Skeletal muscle cell (primary cell): ENCODE measurements at regions not wholly inside any gene's neighbourhood (a gene's known extent, or its start where the extent isn't known, plus 50 kb on each side); places are given as distances from the start of the nearest gene placed in this dataset.

ENCODE experiments used
- DNase-seq: peaks from one replicate; pipeline ENCODE4 v3.0.0-alpha.2; 2010; ENCODE audit warnings: low read depth
- H3K4me3 ChIP-seq: 2 replicates; pipeline ENCODE4 v1.5.1; 2011; ENCODE audit warnings: low read depth, mild to moderate bottlenecking, control low read depth, low read length, moderate library complexity

DNA sequence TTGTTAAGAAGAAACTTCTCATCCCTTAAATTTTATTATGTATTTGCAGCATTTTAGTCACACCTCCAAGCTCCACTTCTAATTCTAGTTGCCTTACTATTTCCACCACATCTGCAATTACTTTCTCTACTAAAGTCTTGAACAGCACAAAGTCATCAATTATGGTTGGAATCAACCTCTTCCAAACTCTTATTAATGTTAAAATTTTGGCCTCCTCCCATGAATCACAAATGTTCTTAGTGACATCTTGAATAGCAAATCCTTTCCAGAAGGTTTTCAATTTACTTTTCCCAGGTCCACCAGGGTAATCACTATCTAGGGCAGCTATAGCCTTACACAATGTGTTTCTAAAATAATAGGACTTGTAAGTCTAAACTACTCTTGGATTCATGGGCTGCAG lies 126.3 kb upstream of the POM121L12 start:
- H3K4me3 ChIP-seq: no peak overlapping the region
- no peak for DNase-seq

DNA sequence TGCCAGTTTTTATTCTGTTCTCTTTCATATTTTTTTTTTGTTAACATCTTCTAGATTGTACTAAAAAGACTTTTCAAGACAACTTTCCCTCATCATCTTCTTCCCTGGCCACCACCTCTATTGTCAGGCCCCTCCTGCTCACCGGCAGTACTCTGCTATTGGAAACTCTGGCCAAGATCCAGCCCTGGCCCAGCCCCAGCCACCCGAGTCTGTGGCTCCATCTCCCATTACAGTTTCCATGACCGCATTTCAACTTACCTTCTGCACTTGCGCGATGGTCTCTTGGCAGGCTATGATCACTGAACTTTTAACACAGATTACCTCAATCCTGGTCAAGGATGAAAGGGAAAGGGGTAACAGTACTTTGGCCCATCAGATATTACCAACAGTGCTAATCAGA lies 137.7 kb upstream of the POM121L12 start:
- H3K4me3 ChIP-seq: no peak overlapping the region
- no peak for DNase-seq

DNA sequence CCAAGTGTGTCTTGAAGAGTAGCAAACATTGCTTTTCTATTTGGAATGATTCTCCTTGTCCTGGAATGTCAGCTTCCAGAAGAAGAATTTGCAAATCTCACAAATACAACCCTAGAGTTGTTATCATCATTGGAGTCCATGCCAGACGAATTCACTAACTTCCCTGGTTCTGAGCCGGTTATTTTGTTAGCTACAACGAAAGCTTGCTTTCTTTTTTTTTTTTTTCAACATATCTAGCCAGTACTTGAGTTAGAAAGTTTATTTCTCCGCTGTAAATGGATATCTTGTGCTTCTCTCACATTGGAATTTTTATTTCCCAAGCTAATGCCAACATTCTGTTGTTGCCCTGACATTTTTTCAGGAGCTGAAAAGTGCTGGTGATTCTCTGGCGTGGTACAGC lies 138.1 kb upstream of the POM121L12 start:
- no peak for DNase-seq
- H3K4me3 ChIP-seq: no peak overlapping the region

DNA sequence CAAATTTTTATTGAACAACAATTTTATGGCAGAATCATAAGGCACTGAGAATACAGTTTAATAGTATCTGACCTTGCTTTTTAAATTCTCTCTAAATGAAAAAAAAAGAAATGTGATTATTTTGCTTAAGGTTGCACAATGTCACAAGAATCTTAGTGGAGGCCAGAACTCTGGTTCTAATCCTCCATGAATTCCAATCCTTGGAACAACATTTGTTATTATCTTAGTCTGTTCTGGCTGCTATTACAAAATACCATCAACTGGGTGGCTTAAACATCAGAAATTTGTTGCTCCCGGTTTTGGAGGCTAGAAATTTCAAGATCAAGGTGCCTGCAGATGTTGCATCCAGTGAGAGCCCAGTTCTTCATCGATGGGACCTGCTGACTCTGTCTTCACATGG lies 158.2 kb upstream of the POM121L12 start:
- H3K4me3 ChIP-seq: no peak overlapping the region
- DNase-seq: no peak

DNA sequence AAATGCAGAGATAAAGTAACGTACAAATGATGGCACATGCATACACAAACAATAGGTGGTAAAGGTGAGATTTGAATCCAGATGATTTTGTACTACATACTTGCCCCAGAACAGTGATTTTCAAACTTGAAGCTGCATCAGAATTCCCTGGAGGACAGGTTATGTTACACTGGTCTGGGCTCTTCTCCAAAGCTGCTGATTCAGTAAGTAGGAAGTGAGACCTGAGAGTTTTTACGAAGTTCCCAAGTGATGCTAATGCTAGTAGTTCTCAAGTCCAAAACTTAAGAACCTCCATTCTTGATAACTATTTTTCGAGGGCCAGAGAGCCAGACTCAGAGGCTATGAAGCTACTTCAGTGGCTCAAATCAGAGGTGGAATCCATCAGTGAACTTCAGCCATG lies 159.0 kb upstream of the POM121L12 start:
- no peak overlapping the region for H3K4me3 ChIP-seq
- no peak for DNase-seq

DNA sequence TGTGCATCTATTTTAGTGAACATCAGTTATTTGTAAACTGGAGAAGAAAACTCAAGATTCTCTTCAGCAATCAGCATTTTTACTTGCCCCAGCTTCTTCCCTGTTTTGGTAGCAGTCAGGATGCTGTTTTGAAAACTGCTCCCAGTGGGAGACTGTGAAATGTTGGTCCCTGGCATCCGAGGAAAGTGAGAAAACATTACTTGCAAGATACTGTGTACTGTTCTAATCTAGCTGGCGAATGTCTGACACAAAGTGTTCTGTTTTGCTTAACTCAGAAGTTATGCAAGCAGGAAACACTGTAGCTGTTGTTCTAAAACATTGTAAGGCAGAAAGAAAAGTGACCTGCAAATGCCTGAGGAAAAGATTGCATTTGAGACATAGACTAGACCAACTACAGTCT lies 171.8 kb upstream of the POM121L12 start:
- H3K4me3 ChIP-seq: no peak overlapping the region
- no peak for DNase-seq

DNA sequence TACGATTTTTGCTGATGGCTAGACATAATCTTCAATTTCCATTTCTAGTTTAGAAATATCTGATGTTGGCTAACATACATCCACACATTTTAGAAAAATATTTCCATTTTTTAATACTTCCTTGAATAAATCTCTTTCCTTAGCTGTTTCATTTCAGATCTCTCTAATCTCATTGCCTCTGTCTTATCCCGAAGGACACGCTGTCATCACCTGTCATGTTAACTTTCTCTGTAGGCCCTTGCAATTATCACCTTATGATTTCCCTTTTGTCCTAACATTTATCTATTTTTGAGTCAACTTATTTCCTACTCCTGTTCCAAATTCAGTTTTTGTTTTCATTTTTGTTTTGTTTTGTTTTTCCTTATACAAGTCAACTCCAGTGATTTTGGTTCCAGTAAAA lies 173.1 kb upstream of the POM121L12 start:
- no peak for DNase-seq
- no peak overlapping the region for H3K4me3 ChIP-seq

DNA sequence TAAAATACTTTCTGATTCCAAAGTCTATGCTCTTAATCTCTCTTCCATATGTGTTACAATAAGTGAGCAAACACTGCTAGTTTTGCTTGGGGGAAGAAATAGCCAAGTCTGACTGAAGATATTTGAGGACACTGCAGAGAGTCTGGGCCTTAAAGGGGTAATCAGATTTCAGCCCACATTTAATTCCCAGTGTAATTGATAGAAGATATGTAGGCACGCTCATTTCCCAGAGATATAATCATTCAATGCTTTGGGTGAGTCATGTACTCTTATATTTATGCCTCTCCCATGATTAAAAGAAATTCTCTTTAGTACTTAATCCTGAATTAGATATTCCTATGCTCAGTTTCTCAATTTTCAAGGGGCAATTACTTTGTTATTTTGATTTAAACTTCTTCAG lies 178.1 kb upstream of the POM121L12 start:
- DNase-seq: no peak

DNA sequence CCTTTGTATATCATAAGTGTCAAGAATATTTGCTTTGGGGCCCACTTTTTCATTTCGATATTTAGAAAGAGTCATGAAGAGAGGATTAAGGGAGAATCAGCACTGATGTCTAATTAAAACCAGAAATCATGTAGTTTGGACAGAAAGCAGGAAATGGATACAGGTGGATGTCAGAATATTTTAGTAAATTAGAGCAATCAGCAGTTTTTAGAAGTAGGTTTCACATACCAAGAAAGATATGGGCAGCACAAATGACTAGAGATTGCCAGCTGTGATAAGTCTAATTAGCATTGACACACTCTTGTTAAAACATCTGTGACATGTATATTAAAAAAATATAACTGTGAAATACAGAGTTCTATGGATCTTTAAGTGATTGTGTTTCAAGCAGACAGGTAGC lies 180.8 kb upstream of the POM121L12 start:
- no peak overlapping the region for H3K4me3 ChIP-seq
- DNase-seq: no peak

More for the DNA sequence above, 178.1 kb upstream of the POM121L12 start:
- no peak overlapping the region for H3K4me3 ChIP-seq

DNA sequence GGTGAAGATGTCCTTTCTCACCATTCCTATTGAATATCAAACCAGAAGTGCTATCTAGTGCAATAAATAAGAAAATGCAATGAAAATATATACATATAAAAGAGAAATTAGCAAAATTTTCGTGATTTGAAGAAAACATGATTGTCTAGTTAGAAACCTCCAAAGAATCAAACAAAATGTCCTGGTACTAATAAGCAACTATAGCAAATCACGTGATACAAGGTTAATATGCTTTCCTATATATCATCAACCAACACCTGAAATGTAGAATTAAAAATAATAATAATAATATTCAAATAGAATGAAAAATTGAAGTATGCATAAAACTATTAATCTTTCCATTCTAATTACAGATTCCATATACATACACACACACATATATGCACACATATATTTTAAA lies 183.9 kb upstream of the POM121L12 start:
- no peak overlapping the region for H3K4me3 ChIP-seq
- no peak for DNase-seq

DNA sequence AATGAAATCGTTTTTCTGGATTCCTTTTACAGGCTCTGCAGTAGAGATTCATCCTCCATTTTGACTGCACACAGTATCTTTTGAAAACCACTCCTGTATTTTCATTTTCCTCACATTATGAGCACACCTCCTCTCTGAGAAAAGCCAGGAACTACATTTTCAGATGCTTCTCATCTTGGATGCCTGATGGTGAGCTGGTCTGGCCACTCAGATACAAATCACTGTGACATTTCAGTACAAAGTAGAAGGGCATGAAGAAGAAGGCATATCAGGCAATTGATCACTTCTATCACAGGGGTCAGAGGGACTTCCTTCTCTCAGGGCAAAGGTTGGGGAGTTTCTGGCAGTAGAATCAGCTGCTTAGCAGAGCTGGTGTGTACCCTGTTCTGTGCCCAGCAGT lies 192.0 kb upstream of the POM121L12 start:
- no peak overlapping the region for H3K4me3 ChIP-seq
- no peak for DNase-seq

DNA sequence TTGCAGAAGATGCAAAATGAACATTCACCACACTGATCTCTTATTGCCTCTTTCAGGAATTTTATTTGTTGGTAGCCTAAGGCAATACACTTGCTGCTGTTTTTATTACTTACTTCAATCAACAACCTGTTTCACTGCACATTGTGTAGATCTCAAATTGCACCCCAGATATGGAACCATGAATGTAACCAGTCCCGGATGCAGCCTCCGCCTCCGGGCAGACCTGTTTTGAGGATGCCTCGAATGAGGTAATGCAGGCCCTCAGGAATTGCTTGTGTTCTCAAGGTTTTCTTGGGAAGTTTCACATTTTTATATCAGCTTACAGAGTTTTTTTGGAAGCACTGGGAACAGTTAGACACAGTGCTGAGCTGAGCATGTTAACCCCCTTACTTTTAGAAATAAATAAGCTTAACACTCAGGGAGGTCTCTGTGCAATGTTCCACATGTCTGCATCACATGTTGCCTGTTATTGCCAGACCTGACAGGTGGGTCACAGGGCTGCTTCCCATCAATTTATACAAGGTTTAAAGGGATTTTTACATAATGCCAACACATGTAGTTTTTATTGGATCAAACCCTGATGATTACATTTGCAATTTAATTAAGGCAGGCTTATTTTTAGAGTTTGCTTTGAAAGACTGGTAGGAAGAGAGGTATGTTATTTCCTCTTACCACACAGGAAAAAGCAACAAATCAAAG lies 193.1 kb upstream of the POM121L12 start:
- DNase-seq: no peak
- no peak overlapping the region for H3K4me3 ChIP-seq

DNA sequence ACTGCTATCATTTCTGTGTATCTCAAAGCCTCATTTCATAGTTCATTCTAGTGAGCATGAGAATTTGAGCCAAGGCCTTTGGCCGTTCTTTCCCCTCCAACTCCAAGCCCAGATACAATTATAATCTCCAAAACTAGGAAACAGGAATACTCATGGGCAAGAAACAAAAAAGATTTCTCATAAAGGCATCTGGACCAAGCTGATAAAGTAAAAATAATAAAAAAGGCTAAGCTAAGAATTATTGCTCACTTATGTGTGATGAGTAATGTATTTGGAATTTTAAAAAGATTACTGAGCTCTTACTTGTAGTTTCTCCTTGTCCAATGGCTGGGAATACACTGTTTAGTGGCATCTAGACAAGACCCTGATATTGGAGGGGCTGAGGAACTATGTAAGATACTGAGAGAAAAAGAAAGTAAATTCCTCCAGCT lies 196.4 kb upstream of the POM121L12 start:
- H3K4me3 ChIP-seq: no peak overlapping the region
- no peak for DNase-seq

DNA sequence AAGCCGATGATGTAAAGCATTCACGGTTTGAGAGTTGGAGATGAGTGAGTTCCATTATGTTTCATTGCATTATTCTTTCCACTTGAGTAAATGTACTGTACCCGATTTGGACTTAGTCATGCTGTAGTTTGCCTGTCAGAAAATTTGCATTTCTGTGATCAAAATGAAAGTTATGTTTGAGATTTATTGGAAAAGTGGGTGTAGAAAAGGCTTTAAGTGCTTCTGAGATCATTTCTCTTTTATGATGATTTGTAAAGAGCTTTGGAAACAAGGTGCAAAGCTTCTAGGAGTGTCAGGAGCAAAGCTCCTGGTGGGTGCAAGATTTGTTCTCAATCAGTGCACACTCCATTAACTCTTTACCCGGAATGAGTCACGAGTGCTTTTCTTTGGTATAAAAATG lies 204.1 kb upstream of the POM121L12 start:
- no peak overlapping the region for H3K4me3 ChIP-seq
- DNase-seq: no peak

DNA sequence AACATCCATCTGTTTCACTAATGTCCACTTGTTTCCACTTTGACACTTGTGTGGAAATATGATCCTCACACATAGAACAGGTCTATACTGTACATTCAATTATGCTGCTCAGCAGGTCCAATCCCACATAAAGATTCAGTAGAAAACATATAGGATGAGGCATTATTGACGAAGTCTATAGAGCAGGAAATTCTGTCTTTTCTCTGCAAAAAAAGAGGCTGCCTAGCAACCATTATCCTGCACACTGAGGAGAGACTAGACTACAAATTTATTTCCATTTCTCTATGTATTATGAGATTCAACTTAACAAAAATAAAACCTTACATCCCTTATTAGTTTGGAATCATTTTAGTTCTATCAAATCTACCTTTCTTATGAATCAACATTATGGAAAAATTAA lies 204.6 kb upstream of the POM121L12 start:
- DNase-seq: no peak
- H3K4me3 ChIP-seq: no peak overlapping the region

DNA sequence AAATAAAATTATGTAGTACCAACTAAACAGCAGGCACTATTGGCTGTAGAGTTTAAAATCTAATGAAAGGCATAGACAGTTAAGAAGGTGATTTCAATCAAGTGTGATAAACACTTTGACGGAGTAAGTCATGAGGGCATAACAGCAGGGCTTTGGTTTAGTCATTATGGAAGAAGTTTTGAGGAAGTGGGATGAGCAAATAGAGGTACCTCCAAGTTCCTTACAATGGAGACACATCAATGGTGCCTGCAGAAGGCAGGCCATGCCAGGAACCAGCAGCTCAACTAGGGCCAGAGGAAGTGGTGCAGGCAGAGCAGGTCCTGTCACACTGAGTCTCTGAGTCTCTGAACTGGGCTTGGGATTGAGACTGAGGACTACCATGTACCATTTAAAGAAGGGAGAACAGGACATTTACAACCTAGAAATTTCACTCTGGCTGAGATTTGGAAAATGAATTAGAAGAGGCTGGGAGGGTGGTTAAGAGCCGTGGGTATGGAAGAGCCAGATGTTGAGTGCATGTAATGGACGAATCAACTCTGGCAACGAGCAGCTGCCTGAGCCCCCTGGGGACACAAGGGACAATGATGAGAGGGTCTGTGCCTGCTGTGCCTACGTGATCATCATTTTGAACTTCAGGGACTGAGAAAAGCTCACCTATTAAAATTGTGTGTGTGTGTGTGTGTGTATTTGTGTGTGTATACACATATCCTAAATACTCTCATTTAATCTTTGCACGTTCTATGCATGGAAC lies 208.7 kb upstream of the POM121L12 start:
- no peak for DNase-seq
- H3K4me3 ChIP-seq: no peak overlapping the region

DNA sequence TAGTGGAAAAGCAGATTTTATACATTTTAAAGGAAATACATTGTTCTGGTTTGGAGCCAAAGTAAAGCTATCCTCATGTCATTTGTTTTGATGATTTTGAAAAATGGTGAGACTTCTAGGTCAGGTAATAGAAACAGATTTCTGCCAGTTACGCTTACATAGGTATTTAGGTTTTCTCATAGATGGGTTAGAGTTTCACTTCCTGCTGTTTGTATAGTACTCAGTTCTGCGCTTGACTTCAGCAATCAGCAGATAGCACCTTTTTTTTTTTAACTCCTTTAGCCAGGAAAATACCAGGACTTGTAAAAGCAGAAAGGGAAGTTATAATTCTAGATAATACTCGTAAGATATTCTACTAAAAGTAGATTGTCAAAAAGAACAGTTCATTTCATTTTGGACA lies 209.8 kb upstream of the POM121L12 start:
- H3K4me3 ChIP-seq: no peak overlapping the region
- DNase-seq: no peak

DNA sequence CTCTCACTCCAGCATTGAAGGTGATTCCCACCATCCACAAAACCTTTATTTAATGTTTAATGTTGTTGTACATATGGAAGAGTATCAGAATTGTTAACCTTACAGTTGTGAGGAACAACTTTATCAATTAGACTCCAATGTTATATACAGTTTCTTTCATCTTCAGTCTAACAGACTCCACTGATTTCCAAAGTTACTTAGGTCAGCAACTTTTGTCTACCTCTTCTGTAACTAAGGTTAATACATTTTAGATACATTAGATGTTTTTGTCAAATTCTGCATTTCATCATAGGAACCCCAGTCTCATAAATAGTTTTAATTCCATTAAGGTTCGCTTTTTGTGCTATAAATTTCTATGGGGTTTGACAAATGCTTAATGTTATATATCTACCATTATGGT lies 223.9 kb upstream of the POM121L12 start:
- H3K4me3 ChIP-seq: no peak overlapping the region
- DNase-seq: no peak

DNA sequence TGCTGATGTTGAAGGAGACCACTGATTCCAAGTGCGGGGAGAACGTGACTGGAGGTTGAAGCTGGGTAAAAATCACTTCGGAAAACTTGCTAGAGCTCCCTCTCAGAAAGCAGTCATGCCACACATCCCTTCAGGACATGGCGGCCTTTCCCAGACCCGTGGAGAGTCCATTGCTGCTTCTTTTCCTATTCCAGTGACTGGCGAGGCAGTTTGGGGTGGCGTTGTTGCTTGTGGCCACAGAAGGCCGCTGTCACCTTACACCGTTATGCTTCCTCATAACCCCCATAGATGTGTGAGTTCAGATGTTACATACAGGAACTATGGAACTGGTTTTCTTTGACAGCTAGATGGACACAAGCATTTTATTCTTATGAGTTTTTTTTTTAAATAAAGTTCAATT lies 235.6 kb upstream of the POM121L12 start:
- no peak for DNase-seq
- no peak overlapping the region for H3K4me3 ChIP-seq

DNA sequence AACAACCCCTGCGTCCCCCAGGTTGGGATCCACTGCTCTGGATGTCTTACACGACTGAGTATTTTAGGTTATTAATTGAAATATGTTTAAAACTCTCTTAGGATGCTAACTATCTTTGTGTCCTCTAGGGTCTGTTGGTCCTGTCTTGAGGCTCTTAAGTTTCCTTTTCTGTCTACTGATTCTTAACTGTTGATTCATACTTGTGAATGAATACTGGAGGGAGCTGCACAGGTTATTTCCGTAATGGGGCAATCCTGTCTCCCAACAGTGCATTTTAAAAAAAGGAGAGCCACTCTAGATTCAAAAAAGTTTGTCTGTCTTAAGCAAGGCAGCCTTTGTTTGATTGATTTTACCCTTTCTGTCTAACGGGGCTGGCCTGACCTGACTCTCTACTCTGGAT lies 237.6 kb upstream of the POM121L12 start:
- no peak overlapping the region for H3K4me3 ChIP-seq
- no peak for DNase-seq

DNA sequence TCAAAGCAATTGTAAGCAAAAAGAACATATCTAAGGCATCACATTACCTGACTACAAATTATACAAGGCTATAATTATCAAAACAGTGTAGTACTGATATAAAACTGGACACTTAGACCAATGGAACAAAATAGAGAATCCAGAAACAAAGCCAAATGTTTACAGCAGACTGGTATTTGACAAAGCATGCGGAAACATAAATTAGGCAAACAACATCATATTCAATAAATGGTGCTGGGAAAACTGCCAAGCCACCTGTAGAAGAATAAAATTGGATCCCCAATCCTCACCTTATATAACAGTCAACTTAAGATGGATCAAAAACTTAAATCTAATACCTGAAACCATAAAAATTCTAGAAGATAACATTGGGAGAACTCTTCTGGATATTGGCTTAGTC lies 240.8 kb upstream of the POM121L12 start:
- no peak overlapping the region for H3K4me3 ChIP-seq
- DNase-seq: no peak
